GM12892 (cell line): ENCODE measurements at regions not wholly inside any gene's neighbourhood (a gene's known extent, or its start where the extent isn't known, plus 50 kb on each side); places are given as distances from the start of the nearest gene placed in this dataset.

Experiments used
- POLR2A ChIP-seq: IDR thresholded peaks from 2 replicates; pipeline ENCODE4 v1.6.1; 2011; ENCODE audit warnings: low read depth, low read length, control low read depth
- POLR2AphosphoS5 ChIP-seq: IDR thresholded peaks from 2 replicates; pipeline ENCODE4 v1.6.1; 2011; ENCODE audit warnings: low read depth, low read length, control low read depth

DNA sequence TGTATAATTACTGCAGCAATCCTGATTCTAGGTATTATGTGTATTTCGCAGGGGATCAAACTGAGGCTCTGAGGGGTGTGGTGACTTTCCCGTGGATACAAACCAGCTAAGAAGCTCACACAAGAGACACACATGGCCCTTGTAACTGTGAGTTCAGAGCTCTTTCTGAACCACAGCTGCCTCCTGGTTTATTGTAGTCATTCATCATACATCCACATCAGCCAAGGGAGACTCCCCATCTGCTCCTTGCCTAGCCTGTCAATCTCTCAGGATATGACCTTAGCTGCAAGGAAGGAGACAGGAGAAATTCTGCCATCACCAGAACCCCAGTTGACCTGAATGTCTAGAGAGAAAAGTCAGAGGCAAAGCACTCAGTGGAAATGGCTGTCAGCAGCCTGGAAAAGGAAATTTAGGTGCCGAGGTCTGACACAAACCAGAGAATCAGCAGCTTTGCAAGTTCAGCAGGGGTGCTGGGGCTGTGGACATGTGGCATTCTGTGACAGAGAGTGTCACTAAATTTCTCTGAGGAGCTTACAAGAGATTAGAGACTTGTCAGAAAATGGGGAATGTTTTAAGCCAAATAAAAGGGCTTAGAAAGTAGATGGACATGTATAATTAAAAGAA is 209.5 kb downstream of the AASDHPPT start:
- TF ChIP-seq POLR2A: no peak
- no peak for TF ChIP-seq POLR2AphosphoS5
